ENCODE measurements at regions not wholly inside any gene's neighbourhood (a gene's known extent, or its start where the extent isn't known, plus 50 kb on each side); places are given as distances from the start of the nearest gene placed in this dataset.

DNA sequence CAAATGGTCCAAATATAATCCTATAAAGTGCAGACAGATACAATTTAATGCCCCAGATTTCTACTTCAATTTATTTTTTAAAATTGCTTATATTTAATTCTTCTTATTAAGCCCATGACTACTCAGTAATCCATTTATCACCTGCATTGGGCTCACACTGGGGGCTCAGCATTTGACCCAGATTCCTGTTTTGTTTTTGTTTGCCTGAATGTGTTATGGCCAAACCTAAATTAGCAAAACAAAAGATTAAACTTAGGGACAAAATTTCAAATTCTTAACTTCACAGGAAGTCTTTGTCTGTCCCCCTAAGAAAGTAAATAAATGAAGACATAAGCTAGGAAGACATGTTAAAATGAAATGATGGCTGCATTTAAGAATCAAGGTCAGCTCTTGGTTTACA lies 322.3 kb downstream of the RMST start:
- TF ChIP-seq, protein P1, sequence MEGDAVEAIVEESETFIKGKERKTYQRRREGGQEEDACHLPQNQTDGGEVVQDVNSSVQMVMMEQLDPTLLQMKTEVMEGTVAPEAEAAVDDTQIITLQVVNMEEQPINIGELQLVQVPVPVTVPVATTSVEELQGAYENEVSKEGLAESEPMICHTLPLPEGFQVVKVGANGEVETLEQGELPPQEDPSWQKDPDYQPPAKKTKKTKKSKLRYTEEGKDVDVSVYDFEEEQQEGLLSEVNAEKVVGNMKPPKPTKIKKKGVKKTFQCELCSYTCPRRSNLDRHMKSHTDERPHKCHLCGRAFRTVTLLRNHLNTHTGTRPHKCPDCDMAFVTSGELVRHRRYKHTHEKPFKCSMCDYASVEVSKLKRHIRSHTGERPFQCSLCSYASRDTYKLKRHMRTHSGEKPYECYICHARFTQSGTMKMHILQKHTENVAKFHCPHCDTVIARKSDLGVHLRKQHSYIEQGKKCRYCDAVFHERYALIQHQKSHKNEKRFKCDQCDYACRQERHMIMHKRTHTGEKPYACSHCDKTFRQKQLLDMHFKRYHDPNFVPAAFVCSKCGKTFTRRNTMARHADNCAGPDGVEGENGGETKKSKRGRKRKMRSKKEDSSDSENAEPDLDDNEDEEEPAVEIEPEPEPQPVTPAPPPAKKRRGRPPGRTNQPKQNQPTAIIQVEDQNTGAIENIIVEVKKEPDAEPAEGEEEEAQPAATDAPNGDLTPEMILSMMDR (IDR thresholded peaks at IDR 0.05 in 4 of 5, conservative IDR thresholded peaks at IDR 0.05 in 1 of 5), result no peak
- no peak for TF ChIP-seq POLR2A (IDR thresholded peaks at IDR 0.05)
